AG09319 (cell line): ENCODE measurements at regions not wholly inside any gene's neighbourhood (a gene's known extent, or its start where the extent isn't known, plus 50 kb on each side); places are given as distances from the start of the nearest gene placed in this dataset.

Experiments
- DNase-seq: peaks from one replicate; pipeline ENCODE4 v3.0.0-alpha.2; 2010; ENCODE audit warnings: low read depth; ENCODE audit errors: extremely low read depth
- TF ChIP-seq, protein P1 (sequence below): IDR thresholded peaks from 2 replicates; pipeline ENCODE4 v1.5.1; 2011; ENCODE audit warnings: low read depth, mild to moderate bottlenecking, inconsistent platforms, low read length, moderate library complexity

DNA sequence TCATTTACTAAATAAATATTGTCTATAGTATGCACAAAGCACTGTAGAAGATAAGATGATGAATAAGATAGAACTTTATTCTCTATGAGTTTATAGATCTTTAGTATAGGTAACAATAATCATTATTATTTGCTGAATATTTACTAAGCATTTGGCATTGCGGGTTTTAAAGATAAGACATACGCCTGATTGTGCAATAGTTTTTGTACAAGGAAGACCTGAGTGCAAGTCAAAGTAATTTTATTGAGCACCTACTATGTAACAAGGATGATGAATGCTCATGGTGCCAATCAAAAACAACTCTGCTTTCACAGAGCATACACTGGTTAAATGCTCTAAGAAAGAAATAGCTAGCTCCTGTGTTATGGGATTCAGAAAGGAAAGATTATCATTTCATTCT is 1461.7 kb upstream of the FLRT2 start:
- TF ChIP-seq, protein P1, sequence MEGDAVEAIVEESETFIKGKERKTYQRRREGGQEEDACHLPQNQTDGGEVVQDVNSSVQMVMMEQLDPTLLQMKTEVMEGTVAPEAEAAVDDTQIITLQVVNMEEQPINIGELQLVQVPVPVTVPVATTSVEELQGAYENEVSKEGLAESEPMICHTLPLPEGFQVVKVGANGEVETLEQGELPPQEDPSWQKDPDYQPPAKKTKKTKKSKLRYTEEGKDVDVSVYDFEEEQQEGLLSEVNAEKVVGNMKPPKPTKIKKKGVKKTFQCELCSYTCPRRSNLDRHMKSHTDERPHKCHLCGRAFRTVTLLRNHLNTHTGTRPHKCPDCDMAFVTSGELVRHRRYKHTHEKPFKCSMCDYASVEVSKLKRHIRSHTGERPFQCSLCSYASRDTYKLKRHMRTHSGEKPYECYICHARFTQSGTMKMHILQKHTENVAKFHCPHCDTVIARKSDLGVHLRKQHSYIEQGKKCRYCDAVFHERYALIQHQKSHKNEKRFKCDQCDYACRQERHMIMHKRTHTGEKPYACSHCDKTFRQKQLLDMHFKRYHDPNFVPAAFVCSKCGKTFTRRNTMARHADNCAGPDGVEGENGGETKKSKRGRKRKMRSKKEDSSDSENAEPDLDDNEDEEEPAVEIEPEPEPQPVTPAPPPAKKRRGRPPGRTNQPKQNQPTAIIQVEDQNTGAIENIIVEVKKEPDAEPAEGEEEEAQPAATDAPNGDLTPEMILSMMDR: no peak
- no peak for DNase-seq

DNA sequence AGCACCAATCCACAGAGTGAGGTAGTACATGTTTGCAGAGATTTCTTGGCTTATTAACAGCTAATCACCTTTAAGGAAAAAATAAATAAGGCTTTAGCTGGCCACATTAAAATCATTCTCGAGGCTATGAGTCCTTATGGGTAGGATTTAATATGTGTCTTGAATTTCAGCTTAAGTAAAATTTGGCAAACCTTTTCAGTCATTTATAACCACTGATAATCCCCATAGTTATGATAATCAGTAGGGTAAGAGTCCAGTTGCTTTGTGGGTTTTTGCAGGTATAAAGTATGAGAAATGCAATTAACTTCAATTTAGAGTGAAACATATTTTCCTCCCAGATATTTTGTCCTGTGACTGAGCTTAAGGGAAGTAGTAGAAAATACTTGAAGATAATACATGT is 1458.9 kb upstream of the FLRT2 start:
- no peak for DNase-seq
- TF ChIP-seq, protein P1: no peak

GRCh38 chr14:84074626-84075025 is 1455.3 kb upstream of the FLRT2 start:
- TF ChIP-seq, protein P1: no peak
- DNase-seq: no peak

GRCh38 chr14:84080944-84081343 is 1449.0 kb upstream of the FLRT2 start:
- TF ChIP-seq, protein P1: no peak

GRCh38 chr14:84084056-84084630 is 1445.8 kb upstream of the FLRT2 start:
- DNase-seq: no peak
- TF ChIP-seq, protein P1: no peak

More at GRCh38 chr14:84080944-84081343, 1449.0 kb upstream of the FLRT2 start:
- DNase-seq: no peak

GRCh38 chr14:84085493-84085892 is 1444.5 kb upstream of the FLRT2 start:
- DNase-seq: no peak
- TF ChIP-seq, protein P1: no peak

DNA sequence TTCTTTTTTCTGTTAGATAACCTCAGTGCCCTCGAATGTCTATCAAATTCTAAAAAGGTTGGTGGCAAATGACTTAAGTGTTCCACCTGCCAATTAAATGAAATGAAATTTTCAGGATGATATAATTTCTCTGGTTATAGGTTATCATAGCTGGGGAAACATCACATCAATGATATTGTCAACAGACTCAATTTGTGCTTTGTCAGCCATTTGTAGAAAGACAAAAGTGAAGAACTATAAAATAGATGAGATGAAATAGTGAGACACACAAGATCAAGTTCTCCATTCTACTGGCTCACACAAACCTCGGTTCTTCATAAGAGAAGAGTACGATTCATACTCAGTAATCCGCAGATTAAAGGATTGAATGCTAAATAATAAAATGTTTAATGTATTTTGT is 1443.2 kb upstream of the FLRT2 start:
- DNase-seq: no peak
- TF ChIP-seq, protein P1: no peak
